Uterus (tissue), 2 donors: ENCODE measurements at regions not wholly inside any gene's neighbourhood (a gene's known extent, or its start where the extent isn't known, plus 50 kb on each side); places are given as distances from the start of the nearest gene placed in this dataset.

Experiments
- POLR2A ChIP-seq, 2 donors: fragments of 450-650 bp; IDR thresholded peaks; one replicate each; pipeline ENCODE4 v1.6.1; 2016; ENCODE audit warnings: antibody characterized with exemption in 2 of 2, mild to moderate bottlenecking in 1 of 2, moderate library complexity in 1 of 2
- TF ChIP-seq, protein P1 (sequence below), 4 experiments: fragments of 200-600 bp in 2 of 4; fragments of 450-650 bp in 2 of 4; sonication (generic) in 2 of 4; IDR thresholded peaks; one replicate each; pipeline ENCODE4 v1.5.1; 2016 to 2019; ENCODE audit warnings: antibody characterized with exemption in 4 of 4, mild to moderate bottlenecking in 2 of 4, moderate library complexity in 1 of 4

DNA sequence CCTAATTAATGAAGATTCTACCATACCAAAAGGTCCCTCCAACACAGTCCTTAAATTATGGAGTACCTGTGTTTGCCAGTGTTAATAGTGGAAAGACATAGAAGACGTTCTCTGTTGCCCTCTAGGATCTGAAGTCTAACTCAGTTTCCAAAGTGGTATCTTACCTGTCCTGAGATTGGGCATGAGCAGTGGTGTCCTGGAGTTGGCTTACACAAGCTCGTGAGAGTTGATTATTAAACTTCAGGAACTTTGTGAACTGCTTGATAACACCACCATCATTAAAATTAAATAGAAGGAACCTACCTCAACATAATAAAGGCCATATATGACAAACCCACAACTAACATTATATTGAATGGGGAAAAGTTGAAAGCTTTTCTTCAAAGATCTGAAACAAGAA lies 60.9 kb upstream of the SMARCA2 start:
- TF ChIP-seq, protein P1, sequence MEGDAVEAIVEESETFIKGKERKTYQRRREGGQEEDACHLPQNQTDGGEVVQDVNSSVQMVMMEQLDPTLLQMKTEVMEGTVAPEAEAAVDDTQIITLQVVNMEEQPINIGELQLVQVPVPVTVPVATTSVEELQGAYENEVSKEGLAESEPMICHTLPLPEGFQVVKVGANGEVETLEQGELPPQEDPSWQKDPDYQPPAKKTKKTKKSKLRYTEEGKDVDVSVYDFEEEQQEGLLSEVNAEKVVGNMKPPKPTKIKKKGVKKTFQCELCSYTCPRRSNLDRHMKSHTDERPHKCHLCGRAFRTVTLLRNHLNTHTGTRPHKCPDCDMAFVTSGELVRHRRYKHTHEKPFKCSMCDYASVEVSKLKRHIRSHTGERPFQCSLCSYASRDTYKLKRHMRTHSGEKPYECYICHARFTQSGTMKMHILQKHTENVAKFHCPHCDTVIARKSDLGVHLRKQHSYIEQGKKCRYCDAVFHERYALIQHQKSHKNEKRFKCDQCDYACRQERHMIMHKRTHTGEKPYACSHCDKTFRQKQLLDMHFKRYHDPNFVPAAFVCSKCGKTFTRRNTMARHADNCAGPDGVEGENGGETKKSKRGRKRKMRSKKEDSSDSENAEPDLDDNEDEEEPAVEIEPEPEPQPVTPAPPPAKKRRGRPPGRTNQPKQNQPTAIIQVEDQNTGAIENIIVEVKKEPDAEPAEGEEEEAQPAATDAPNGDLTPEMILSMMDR (IDR thresholded peaks at IDR 0.05) = no peak
- TF ChIP-seq POLR2A (IDR thresholded peaks at IDR 0.05) = no peak
